ENCODE measurements at regions not wholly inside any gene's neighbourhood (a gene's known extent, or its start where the extent isn't known, plus 50 kb on each side); places are given as distances from the start of the nearest gene placed in this dataset.
"Not testable (repeated sequence)": the region's sequence is repeated elsewhere in the genome, so short reads cannot be mapped to it uniquely, and the experiment has no call there.

DNA sequence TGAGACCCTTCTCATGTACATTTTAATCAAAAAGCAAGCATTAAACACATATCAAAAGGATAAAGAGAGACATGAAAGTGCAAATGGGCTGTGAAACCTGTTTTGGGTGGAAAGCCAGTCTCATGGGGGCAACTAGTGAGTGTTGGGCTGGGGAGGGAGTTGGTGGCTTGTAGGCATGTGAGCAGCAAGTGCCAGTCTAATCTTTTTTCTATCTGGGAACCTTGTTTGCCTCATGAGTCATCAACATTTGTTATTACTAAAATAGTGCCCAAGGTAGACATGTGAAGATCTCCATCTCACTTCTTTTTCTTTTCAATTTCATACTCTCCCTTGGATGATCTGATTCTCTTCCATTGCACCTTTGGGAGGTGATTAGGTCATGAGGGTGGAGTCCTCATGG lies 613.9 kb upstream of the GYPC start:
- DNase-seq (ENCODE audit: low read depth): no peak
- H3K4me3 ChIP-seq (ENCODE audit: low read depth, low read length): no peak overlapping the region
- TF ChIP-seq, protein P1, sequence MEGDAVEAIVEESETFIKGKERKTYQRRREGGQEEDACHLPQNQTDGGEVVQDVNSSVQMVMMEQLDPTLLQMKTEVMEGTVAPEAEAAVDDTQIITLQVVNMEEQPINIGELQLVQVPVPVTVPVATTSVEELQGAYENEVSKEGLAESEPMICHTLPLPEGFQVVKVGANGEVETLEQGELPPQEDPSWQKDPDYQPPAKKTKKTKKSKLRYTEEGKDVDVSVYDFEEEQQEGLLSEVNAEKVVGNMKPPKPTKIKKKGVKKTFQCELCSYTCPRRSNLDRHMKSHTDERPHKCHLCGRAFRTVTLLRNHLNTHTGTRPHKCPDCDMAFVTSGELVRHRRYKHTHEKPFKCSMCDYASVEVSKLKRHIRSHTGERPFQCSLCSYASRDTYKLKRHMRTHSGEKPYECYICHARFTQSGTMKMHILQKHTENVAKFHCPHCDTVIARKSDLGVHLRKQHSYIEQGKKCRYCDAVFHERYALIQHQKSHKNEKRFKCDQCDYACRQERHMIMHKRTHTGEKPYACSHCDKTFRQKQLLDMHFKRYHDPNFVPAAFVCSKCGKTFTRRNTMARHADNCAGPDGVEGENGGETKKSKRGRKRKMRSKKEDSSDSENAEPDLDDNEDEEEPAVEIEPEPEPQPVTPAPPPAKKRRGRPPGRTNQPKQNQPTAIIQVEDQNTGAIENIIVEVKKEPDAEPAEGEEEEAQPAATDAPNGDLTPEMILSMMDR (IDR thresholded peaks at IDR 0.05; ENCODE audit: low read depth, low read length, missing control alignments): no peak

DNA sequence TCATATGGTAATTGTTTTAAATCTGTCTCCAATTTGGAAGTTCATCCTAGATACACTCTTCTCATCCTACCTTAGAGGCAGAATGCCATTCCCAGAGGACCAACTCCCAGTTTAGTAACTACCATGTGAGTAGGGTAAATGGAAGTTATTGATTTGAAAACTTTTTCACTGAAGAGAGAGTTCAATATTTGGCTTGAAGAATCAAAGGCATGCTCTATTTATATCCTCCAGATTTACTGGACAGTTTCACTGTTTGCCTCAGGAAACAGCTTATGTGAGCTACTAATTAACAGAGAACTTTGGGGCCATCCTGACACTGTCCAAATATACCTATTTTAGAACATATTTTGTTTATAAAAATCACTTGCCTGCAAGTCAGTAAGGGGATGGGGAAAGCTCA lies 607.2 kb upstream of the GYPC start:
- no peak for DNase-seq (ENCODE audit: low read depth)
- TF ChIP-seq, protein P1 (IDR thresholded peaks at IDR 0.05; ENCODE audit: low read depth, low read length, missing control alignments): no peak
- no peak overlapping the region for H3K4me3 ChIP-seq (ENCODE audit: low read depth, low read length)

DNA sequence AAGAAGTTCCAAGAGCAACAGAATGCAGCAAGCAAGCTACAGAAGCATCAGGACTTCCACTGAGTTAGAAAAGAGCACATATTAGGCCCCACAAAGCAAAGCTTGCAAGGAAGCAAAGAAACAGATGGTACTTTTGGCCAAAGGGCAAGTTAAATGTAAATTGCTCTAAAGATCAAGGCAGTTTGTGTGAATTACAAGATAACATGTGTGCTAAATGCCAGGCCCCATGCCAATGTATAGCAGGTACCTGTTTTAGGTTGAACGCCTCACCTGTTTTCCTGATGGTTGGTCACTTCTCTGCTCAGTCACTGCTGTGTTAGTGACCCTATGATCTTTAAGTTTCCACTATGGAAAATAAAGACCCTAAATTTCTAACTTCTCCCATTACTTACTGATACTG lies 606.5 kb upstream of the GYPC start:
- no peak overlapping the region for H3K4me3 ChIP-seq (ENCODE audit: low read depth, low read length)
- no peak for DNase-seq (ENCODE audit: low read depth)
- TF ChIP-seq, protein P1 (IDR thresholded peaks at IDR 0.05; ENCODE audit: low read depth, low read length, missing control alignments): no peak

DNA sequence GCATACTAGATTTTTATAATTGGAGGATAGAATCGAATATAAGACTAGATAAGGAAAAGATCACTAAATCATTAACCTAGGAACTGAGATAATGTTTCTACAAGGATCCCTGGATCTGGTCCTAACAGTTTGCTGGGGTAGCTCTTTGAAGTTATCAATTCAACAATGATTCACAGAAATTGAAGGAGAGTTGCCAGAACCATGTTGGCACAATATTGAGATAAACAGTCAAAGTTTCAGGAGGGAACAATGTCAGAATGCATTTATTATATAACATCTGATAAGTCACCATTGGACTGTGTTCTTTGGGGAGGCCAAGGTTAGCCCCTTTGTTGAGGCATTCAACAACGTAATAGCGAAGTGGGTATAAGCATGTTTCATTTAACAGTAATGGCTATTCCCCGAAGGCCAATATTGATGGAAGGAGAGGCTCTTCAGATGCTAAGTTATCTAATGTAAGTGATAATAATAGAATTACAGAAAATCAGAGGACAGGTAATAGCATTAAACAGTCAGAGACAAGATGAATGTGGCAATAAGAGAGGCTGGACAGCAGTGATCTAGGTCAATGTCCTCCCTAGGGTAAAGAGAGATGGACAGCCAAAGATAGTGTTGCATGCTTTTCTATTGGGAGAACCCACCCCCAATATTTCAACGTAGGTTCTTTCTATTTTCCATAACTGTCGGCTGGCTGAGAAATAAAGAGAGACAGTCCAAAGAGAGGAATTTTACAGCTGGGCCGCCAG lies 604.8 kb upstream of the GYPC start:
- H3K4me3 ChIP-seq (ENCODE audit: low read depth, low read length): no peak overlapping the region
- TF ChIP-seq, protein P1 (IDR thresholded peaks at IDR 0.05; ENCODE audit: low read depth, low read length, missing control alignments): no peak
- no peak for DNase-seq (ENCODE audit: low read depth)

DNA sequence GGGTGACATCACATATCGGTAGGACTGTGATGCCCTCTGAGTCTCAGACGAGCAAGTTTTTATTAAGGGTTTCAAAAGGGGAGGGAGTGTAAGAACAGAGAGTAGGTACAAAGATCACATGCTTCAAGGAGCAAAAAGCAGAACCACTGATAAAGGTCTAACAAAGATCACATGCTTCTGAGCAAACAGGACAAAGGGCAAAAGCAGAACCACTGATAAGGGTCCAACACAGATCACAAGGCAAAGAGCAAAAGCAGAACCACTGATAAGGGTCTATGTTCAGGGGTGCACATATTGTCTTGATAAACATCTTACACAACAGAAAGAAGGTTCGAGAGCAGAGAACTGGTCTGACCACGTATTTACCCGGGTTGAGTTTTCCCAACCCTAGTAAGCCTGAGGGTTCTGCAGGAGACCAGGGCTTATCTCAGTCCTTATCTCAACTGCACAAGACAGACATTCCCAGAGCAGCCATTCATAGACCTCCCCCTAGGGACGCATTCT lies 604.2 kb upstream of the GYPC start:
- not testable (repeated sequence) for H3K4me3 ChIP-seq (ENCODE audit: low read depth, low read length); DNase-seq (ENCODE audit: low read depth)

DNA sequence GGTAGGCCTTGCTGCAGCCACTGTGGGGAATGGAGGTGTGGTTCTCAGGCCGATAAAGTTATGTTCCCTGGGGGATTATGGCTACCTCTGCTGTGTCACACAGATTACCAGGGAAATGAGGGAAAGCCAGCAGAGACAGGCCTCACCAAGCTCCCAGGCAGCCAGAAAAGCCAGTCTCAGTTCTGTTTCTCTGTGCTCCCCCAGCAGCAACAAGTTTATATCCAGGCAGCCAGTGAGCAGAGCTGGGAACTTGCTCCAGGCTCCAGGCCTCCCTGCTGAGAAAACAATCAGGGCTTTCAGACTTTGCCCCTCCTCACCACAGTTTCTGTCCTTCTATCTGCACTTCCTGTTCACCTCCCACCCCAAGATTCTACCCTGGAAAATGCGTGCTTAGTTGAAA lies 596.6 kb upstream of the GYPC start:
- no peak overlapping the region for H3K4me3 ChIP-seq (ENCODE audit: low read depth, low read length)
- TF ChIP-seq, protein P1 (IDR thresholded peaks at IDR 0.05; ENCODE audit: low read depth, low read length, missing control alignments): no peak
- no peak for DNase-seq (ENCODE audit: low read depth)

DNA sequence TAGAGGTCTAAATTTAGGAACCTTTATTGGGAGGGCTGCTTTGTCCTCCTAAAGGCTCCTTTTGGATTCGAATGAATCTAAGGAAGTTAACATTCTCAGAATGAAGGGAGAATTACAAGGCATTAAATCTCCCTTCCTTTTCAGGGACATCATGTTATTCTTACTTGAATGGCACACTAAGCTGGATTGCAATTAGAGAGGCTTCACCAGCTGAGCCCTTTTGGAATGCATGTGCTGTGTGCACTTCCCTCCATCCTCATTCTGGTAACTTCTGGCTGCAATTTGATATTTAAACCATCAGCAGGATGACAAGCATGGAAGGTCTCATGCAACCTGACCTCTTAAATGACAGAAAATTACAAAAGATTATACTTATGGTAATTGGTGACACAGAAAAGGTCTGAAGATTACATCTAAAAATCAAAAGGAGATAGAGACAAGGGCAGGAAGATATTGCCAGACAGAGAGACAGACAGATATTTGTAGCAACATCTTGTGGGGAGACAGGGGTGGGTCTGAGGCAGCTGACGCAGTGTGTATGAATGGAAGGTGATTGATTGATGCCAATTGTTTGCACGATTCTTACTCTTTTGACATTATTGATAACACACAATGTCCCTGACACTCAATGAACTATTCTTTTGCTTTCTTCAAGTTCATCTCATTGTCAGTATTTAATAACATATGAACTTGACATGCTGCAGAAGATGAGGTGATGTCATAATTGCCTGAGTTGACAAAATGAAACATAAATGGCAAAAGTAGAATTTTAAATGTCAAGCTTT lies 570.8 kb upstream of the GYPC start:
- no peak for DNase-seq (ENCODE audit: low read depth)
- no peak overlapping the region for H3K4me3 ChIP-seq (ENCODE audit: low read depth, low read length)
- TF ChIP-seq, protein P1 (IDR thresholded peaks at IDR 0.05; ENCODE audit: low read depth, low read length, missing control alignments): no peak
